HUES64 (cell line): ENCODE measurements at regions not wholly inside any gene's neighbourhood (a gene's known extent, or its start where the extent isn't known, plus 50 kb on each side); places are given as distances from the start of the nearest gene placed in this dataset.

ENCODE experiments used
- H3K27ac ChIP-seq: 2 replicates; pipeline ENCODE4 v1.7.0; 2013; ENCODE audit warnings: low read depth, low read length, inconsistent platforms
- H3K27me3 ChIP-seq: 2 replicates; pipeline ENCODE4 v1.6.1; 2013; ENCODE audit warnings: mild to moderate bottlenecking, low read length; ENCODE audit not compliant: insufficient read depth
- H3K36me3 ChIP-seq: 2 replicates; pipeline ENCODE4 v1.6.1; 2013; ENCODE audit warnings: mild to moderate bottlenecking, low read length; ENCODE audit not compliant: insufficient read depth
- H3K4me1 ChIP-seq: 2 replicates; pipeline ENCODE4 v1.6.1; 2013; ENCODE audit warnings: mild to moderate bottlenecking, low read length, moderate library complexity; ENCODE audit not compliant: insufficient read depth
- H3K4me3 ChIP-seq: 2 replicates; pipeline ENCODE4 v1.5.1; 2013; ENCODE audit warnings: mild to moderate bottlenecking, low read length, moderate library complexity
- H3K9ac ChIP-seq: 2 replicates; pipeline ENCODE4 v1.6.1; 2013; ENCODE audit warnings: mild to moderate bottlenecking, low read depth, low read length
- H3K9me3 ChIP-seq: 2 replicates; pipeline ENCODE4 v1.6.1; 2013; ENCODE audit warnings: low read depth, low read length; ENCODE audit not compliant: insufficient read depth
- WGBS: fragments of 150-250, 120-280 bp; methylation state at CpG from one replicate; pipeline ENCODE4 v1.1.7; 2013; ENCODE audit warnings: missing lambda C conversion rate; 5-methylcytosine and 5-hydroxymethylcytosine counted together

- no peaks in the 10 kb centered on the region for H3K27me3 ChIP-seq
- H3K36me3 ChIP-seq: no peaks in the 10 kb centered on the region
- H3K9ac ChIP-seq: no peak overlapping the region
- H3K4me1 ChIP-seq: 0 out of 2 replicates have a peak, but pooled peaks cover 6% of the 10 kb centered on the region
- H3K27ac ChIP-seq: no peak overlapping the region
- peaks cover 7% of the 10 kb centered on the region; the same call in 1 of the 2 replicates for H3K9me3 ChIP-seq
- H3K4me3 ChIP-seq: no peak overlapping the region
- 75% methylated on average over 4 of the region's 4 CpGs for WGBS
Observed at GRCh38 chr11:27187075-27187847, 146.6 kb downstream of the BBOX1 start.

DNA sequence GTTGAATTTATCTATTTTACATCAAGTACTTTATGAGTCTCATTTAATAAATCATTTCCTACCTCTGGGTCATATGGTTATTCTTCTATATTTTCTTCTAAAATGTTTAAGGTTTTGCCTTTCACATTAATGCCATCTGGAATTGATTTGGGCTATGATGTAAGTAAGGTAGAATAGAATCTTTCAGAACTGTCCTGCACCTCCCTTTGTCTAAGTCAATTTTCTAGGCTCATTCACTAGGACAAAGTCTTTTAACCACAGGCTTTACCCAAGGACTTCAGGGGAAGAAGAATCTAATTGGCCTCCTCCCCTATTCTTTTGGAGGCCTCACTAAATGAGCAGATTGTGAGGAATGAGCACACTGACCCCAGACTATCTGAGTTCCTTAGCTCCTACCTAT, 146.0 kb downstream of the BBOX1 start:
- Histone ChIP-seq H3K4me1 (0 out of 2 replicates have a peak, but pooled peaks cover 6% of the 10 kb centered on the region), H3K4me3 (no peak overlapping the region), H3K27me3 (no peaks in the 10 kb centered on the region), H3K9me3 (peaks cover 7% of the 10 kb centered on the region; the same call in 1 of the 2 replicates), H3K36me3 (no peaks in the 10 kb centered on the region), H3K9ac (no peak overlapping the region), H3K27ac (no peak overlapping the region)

DNA sequence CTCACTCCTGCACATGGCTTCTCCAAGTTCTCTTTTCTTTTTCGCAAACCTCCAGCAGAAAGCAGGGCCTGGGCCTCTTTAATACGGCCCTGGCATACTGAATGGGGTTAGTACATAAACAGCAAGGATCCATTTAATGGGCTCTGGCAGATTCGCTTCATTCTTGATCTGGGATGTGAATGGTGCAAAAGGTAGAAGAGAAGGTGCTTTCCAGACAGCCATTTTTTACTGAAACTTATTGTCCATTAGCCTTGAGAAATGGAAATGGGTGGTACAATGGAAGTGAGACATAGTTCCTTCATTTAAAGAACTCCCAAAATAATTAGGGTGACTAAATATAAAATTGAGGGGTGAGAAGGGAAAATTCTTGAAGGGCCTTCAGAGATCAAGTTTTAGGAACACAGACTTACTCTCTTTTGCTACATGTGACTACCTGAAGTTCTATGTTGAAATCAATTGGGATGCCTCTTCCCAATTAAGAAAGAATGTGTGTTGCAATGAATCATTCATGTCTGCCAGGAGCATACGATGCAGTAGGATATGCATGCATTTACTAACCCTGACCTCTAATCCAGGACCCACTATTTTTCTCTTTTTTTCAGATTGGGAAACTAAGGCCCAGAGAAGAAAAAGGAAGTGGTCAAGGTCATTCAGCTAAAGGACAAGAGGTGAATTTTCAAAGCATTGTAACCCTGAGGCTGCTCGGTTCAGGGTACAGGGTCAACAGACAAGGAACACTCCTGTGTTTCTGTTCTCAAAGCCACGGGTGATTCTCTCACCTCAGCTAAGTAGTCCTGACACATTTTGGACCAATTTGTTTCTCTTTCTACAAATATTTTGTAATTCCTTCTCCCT, 144.1 kb downstream of the BBOX1 start:
- H3K4me3 ChIP-seq: no peak overlapping the region
- H3K36me3 ChIP-seq: no peaks in the 10 kb centered on the region
- 87% methylated on average over 6 of the region's 6 CpGs for WGBS
- H3K27me3 ChIP-seq: no peaks in the 10 kb centered on the region
- H3K9me3 ChIP-seq: peaks cover 7% of the 10 kb centered on the region; the same call in 1 of the 2 replicates
- H3K4me1 ChIP-seq: 0 out of 2 replicates have a peak, but pooled peaks cover 6% of the 10 kb centered on the region
- H3K9ac ChIP-seq: no peak overlapping the region
- H3K27ac ChIP-seq: no peak overlapping the region

DNA sequence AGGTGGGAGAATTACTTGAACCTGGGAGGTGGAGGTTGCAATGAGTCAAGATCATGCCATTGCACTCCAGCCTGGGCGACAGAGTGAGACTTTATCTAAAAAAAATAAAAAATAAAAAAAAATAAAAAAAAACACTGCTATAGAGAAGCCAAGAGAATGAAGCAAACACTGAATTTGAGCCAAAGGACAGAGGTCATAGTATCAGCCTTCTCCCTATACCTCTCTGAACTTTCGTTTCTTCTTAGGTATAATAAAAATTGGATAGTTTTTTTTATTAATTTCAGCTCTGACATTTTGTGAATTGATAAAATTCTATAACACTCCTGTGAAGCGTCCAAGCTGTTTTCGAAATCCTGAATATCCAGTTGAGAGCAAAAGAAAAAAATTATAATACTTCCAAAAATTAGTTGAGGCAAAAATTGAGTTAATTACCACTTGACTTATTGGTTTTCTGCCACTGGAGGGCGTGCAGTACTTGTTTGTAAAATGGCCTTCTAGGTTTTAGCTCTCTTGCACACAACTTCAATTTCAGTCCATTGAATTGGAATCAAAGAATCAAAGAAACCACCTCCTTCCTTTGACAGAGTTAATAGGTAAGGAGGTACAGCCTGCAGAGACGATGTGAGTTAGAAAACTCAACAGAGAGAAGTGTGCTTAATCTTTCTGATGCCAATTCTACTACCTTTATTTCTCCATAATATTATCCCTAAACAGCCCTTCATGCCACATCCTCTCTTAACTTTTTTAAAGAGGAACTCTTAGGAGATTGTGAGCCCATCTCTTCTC, 143.2 kb downstream of the BBOX1 start:
- WGBS: 7% methylated on average over 2 of the region's 6 CpGs
- no peaks in the 10 kb centered on the region for H3K36me3 ChIP-seq
- H3K9me3 ChIP-seq: peaks cover 7% of the 10 kb centered on the region; the same call in 1 of the 2 replicates
- H3K4me3 ChIP-seq: no peak overlapping the region
- no peak overlapping the region for H3K27ac ChIP-seq
- H3K27me3 ChIP-seq: no peaks in the 10 kb centered on the region
- no peak overlapping the region for H3K9ac ChIP-seq
- H3K4me1 ChIP-seq: 0 out of 2 replicates have a peak, but pooled peaks cover 6% of the 10 kb centered on the region

GRCh38 chr11:27179334-27179733, 138.7 kb downstream of the BBOX1 start:
- Histone ChIP-seq H3K9me3 (no peaks in the 10 kb centered on the region), H3K27me3 (no peaks in the 10 kb centered on the region), H3K27ac (no peak overlapping the region), H3K4me1 (0 out of 2 replicates have a peak, but pooled peaks cover 3% of the 10 kb centered on the region), H3K4me3 (no peak overlapping the region), H3K36me3 (no peaks in the 10 kb centered on the region), H3K9ac (no peak overlapping the region)
- WGBS: 81% methylated on average over 3 of the region's 3 CpGs

DNA sequence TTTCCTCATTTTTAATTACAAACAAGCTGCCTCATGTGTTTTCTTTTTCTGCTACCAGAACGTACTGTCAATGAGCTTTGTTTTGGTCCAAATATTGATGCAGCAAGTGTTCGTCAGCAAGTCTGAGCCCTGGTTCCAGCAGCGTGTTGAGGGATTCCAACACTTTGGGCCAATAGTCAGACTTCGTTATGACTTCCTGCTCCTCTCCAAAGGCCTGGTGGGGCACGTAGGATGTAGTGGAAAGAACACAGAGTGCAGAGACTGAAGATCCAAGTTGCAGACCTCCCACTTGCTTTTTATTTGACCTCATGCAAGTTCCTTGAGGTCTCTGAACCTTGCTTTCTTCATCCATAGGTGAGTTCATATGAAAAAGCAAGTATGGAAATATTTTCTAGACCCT, 138.2 kb downstream of the BBOX1 start:
- no peak overlapping the region for H3K9ac ChIP-seq
- H3K27ac ChIP-seq: no peak overlapping the region
- WGBS: 93% methylated on average over 5 of the region's 5 CpGs
- no peaks in the 10 kb centered on the region for H3K4me1 ChIP-seq
- H3K27me3 ChIP-seq: no peaks in the 10 kb centered on the region
- H3K36me3 ChIP-seq: no peaks in the 10 kb centered on the region
- no peak overlapping the region for H3K4me3 ChIP-seq
- no peaks in the 10 kb centered on the region for H3K9me3 ChIP-seq
